ENCODE measurements at regions not wholly inside any gene's neighbourhood (a gene's known extent, or its start where the extent isn't known, plus 50 kb on each side); places are given as distances from the start of the nearest gene placed in this dataset.

DNA sequence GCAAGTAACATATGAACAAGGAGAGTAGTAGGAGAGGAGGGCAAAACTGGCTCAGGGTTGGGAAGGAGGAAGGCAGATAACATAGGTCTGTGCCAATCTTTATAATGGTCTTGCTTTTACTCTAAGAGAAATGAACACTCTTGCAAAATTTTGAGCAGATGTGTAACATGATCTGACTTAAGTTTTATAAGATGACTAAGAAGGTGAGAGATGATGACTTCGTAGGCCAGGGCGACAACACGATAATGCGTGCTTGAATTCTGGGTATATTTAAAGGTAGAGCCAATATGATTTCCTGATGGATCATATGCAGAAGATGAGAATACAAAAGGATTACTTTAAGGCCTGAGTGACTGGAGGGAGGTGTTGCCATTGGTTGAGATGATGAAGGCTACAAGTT is 265.4 kb upstream of the KCNMB2 start:
- DNase-seq (ENCODE audit: low read depth), result no peak

GRCh38 chr3:178271740-178272387 is 264.4 kb upstream of the KCNMB2 start:
- no peak for DNase-seq (ENCODE audit: low read depth)

- DNase-seq (ENCODE audit: low read depth), result no peak
Measured at GRCh38 chr3:178272841-178273240, 263.4 kb upstream of the KCNMB2 start.

DNA sequence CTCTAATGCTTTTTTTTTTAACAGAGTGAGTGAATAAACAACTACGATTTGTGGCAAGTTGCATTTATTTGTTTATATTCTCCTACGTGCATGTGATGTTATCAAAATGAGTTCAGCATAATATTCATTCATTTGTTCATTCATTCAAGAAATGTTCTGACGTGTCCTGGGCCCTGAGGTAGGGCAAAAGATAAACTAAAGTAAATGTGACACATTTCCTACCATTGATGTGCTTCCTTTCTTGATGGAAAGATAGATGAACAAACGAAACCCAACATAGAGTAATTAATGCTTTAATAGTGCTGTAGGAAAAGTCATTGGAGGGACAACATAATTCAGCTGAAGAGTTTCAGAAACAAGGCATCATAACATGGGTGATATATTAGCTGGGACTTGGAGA is 261.5 kb upstream of the KCNMB2 start:
- no peak for DNase-seq (ENCODE audit: low read depth)

- no peak for DNase-seq (ENCODE audit: low read depth)
Measured at GRCh38 chr3:178275311-178275710, 260.9 kb upstream of the KCNMB2 start.

GRCh38 chr3:178275793-178276192 is 260.4 kb upstream of the KCNMB2 start:
- no peak for DNase-seq (ENCODE audit: low read depth)

GRCh38 chr3:178277605-178278004 is 258.6 kb upstream of the KCNMB2 start:
- DNase-seq (ENCODE audit: low read depth), result no peak

DNA sequence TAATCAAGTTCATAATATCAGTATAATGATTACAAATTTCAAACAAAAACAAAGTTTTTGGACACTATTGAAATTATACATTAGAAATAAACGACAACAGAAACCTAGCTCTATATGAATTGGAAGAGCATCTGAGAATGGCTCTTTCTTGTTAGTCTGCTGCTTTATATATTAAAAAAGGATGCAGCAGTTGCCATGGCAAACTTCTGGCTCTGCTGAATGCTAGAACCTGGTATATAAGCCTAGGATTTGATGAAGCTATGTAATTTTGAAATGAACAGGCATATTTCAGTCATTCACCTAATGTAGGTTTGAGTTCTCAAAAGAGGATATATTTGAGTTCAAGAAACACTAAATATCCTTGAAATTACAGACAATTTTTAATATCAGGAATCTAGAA is 252.7 kb upstream of the KCNMB2 start:
- no peak for DNase-seq (ENCODE audit: low read depth)

DNA sequence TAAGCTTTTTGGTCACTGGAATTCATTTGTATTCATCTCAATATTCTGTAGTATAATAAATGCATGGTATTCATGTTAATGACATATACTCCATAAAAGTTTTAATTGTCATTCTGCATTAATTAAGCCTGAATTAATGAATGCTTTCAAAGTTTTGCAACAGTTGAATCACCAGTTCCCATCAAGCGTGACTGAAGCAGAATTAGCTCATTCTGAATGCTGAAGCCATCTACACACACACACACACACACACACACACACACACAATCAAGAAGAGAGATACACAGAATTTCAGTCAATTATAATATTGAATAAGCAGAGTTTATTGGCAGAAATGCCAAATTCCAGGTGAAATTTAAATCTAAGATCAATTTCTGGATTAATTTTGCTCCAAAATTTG is 252.1 kb upstream of the KCNMB2 start:
- DNase-seq (ENCODE audit: low read depth), result no peak

- no peak for DNase-seq (ENCODE audit: low read depth)
Measured at GRCh38 chr3:178288074-178288473, 248.2 kb upstream of the KCNMB2 start.

DNA sequence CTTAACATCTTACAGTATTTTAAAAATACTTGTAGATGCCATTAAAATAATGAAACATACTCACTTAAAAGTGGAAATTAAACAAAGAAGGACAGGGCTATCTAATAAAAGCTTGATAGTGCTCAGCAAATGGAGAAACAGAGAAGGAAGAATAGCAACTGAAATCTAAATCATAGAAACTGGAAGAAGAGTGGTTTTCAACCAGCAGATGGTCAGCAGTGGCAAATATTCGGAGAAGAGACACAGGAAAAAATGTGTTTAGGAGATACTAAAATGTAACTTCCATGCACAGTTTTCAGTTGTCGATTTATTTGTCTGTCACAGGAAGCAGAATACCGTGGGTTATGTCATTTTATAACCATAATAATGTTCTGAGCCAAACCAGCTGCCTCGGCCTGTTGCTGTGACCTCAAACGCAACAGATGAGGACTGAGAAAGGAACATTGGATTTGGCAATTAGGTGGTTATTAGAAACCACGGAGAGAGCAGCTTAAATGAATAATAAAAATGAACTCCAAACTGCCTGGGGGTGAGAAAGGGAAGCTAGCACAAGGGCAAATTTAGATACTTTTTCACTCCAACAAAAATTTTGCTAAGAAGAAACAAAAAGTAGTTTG is 246.6 kb upstream of the KCNMB2 start:
- DNase-seq (ENCODE audit: low read depth), result no peak

DNA sequence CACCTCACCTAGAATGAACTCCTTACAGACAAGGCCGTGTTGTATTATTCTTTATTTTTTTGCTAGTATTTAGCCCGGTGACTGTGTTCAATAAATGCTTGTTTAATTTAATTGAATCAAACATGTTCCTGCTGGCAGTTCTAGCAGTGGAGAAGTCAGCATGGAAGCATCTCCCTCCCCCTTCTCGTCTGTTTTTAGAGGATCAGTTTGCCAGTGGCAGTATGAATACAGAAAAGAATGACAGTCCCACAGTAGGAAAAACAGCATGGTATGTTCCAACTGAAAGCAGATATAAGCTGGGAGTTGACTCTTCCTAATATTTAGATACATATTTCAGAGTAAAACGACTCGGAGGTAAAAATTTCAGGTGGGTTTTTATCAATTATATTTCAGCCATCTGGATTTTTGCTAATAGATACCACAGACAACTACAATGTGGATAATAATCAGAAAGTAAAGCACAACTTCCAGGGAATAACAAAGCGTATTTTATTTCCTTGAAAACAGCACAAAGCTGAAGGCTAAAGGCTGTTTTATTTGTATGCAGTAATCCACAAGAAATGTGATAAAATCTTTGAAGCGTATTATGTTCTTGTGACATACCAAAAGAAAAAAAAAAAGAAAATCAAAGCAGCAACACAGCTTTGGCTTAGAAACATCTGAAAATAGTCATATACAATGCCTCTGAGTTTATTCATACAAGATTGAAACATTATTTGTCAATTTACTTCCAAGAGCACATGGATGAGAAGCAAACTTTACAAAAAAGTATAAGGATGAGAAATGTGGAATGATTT is 244.5 kb upstream of the KCNMB2 start:
- no peak for DNase-seq (ENCODE audit: low read depth)

DNA sequence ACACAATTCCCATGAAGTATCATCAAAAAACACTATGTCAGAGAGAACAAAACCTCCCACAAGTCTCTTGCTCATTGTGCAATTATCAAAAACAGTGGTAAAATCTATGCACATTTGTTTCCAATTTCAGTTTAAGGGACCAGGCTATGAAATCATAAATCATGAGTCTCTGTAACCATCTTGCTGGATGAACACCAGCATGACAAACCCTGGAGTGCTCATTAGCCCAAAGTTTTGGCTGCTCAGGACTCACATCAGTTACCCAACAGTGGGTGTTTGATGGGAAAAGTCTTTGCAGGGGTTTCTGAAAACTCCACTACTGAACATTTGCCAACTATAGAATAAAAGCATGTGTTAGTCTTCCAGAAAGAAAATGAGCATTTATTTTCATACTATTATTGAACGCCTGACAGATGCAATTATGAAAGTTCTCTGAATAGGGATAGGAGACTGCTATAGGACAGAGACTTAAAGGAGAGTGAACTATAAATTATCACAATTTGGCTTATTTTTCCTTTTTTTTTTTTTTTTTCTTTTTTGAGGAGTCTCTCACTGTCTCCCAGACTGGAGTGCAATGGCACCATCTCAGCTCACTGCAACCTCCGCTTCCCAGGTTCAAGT is 240.8 kb upstream of the KCNMB2 start:
- no peak for DNase-seq (ENCODE audit: low read depth)

- DNase-seq (ENCODE audit: low read depth), result no peak
Measured at GRCh38 chr3:178297199-178297598, 239.0 kb upstream of the KCNMB2 start.

DNA sequence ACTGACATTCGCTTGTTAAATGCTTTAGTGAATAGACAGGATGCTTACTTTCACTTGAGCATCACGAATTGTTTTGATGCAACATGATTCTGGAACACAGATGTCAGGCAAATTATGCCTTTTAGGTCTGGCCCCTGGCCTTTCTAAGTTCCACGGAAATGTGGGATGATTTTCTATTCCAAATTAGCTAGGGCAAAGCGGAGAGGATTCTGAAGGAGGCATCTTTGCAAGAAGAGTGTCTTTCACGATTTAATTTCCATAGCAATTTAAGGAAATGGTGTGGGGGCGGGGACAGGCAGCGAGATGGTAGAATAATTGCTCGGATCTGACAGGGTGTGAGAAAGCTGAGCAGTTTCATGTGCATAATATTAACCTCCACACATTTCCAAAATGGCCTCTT is 238.5 kb upstream of the KCNMB2 start:
- DNase-seq (ENCODE audit: low read depth), result no peak

- no peak for DNase-seq (ENCODE audit: low read depth)
Measured at GRCh38 chr3:178300441-178300959, 235.7 kb upstream of the KCNMB2 start.

- DNase-seq (ENCODE audit: low read depth), result no peak
Measured at GRCh38 chr3:178302966-178303930, 233.0 kb upstream of the KCNMB2 start.

DNA sequence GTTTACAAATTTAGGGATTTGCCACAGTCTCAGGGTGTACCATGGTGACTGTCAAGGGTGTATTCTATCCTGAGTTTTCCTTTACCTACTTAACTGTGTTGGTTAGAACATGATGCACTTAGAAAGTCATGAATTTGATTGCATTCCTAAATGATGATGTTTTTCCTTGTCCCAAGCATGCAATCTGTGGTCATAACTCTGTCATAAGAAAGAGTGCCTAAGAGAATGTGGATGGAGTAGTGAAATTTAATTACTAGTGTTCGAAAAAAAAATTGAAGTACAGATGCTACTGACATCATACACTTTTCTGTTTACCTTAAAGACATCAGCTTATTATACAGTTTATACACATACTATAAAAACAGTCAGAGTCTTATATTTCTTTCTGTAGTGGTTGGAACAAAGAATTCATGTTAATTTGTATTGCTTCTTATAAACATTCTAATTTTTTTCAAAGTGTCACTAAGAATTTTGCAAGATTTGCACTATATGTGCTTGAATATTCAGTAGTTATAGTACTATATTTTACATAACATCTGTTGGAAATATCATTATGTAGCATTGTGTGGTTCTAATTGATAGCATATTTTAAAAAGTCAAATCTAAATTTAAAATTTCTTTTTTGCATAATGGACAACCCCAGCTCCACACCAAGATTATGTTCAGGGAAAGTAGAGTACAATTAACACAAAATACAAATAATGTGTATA is 231.3 kb upstream of the KCNMB2 start:
- no peak for DNase-seq (ENCODE audit: low read depth)

- no peak for DNase-seq (ENCODE audit: low read depth)
Measured at GRCh38 chr3:178306432-178307115, 229.7 kb upstream of the KCNMB2 start.

GRCh38 chr3:178308771-178309170 is 227.5 kb upstream of the KCNMB2 start:
- no peak for DNase-seq (ENCODE audit: low read depth)

All from activated T-cell treated with anti-CD3 and anti-CD28 coated beads for 24 hours (primary cell).